ENCODE measurements at regions not wholly inside any gene's neighbourhood (a gene's known extent, or its start where the extent isn't known, plus 50 kb on each side); places are given as distances from the start of the nearest gene placed in this dataset.
"Not testable (repeated sequence)": the region's sequence is repeated elsewhere in the genome, so short reads cannot be mapped to it uniquely, and the experiment has no call there.

DNA sequence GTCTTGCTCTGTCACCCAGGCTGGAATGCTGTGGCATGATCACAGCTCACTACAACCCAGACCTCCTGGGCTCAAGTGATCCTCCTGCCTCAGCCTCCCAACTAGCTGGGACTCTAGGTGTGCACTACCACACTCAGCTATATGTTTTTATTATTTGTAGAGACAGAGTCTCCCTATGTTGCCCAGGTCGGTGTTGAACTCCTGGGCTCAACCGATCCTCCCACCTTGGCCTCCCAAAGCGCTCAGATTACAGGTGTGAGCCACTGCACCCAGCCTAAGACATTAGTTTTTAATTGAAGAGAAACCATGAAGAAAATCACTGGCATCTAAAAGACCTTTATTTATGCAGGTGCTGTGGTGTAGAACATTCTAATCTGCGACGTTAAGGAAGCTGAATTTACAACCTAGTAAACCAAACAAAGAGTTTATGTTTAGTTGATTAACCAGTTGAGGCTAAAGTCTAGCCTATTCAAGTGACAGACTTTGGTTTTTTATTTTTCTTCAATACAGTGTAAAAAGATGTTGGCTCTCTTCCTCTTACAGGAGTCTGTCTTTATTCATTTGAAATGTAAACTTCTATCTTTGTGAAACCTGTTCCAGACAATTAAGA lies 52.5 kb upstream of the NBL1 start:
- no peak for DNase-seq (ENCODE audit: low read depth in 2 of 2)

DNA sequence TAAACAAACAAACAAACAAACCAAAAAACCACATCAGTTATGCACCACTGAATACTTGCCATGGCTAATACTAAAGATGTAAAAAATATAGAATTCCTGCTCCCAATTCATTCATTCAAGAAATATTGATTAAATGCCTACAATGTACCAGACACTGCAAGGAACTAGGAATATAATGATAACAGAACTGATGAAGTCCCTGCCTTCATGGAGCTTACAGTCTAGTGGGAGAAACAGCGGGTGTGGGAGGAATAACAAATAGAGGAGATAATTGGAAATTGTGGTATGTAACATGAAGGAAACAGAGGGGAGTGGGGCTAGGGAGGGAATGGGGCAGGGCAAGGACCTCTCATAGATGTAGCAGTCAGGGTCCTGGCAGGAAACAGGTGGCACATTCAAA lies 58.6 kb upstream of the NBL1 start:
- no peak for DNase-seq (ENCODE audit: low read depth in 2 of 2)

DNA sequence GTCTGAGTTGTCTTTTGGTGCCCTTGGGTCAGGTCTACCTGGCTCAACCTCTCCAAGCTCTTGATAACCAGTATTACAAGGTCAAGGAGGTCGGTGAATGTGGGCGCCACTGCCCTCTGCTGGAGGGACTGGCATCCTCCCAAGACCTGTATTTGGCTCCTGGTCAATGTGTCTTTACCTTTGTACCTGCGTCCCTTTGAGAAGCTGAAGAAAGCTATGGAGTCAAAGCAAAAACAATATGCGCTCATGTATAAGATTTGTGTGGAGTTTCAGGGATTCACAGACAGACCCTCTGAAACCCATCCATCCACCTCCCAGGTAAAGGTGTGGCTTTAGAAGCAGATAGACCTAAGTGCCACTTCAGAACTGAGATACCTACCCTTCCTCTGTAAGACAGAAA lies 61.8 kb upstream of the NBL1 start:
- peak; percentile 52 to 60 for DNase-seq (ENCODE audit: low read depth in 2 of 2)

DNA sequence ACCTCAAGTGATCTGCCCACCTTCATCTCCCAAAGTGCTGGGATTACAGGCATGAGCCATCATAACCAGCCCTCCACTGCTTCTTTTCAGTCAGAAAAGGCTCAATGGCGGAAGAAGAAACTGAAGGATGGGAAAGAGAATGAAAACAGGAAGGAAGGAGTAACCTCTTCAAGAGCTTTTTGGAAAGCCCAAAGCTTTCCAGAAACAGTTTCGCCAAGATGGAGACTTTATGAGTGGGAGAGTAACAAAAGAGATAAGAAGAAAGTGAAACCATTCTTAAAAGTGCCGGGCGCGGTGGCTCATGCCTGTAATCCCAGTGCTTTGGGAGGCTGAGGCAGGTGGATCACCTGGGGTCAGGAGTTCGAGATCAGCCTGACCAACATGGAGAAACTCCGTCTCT lies 62.7 kb upstream of the NBL1 start:
- no peak for DNase-seq (ENCODE audit: low read depth in 2 of 2)

DNA sequence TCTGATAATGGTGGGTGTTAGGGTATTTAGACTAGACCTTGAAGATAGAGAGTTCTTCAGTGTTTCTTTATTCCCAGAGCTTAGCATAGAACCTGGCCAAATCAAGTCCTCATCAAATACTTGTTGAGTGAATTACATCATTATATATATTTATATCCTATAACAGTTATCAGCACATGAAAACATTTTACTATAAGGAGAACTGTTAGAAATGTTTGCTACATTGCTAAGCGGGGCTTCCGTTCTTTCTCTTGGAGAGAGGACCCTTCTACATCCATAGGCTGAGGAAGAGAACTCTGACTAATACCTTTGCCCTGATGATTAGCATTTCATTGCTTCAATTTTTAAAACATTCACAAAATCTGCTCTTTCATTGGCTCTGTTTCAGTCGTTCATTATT lies 66.5 kb upstream of the NBL1 start:
- DNase-seq (ENCODE audit: low read depth in 2 of 2), result no peak

DNA sequence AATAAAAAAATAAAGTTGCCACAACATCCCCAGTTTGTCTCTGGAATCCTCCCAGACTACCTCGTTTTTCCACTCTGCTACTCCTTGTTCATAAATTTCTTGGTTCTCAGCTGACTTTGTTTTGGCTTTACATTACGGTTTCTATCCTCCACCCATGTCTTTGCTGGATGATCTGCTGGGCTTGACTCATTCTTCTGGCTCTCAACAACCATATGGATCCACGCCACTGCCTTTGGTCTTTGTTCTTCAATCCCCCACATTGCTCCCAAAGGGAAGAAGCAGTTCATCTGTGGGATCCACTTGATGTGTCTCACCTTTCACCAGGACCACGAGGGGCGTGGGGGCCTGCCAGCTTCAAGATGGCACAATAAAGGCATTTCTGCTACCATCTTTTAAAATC lies 67.1 kb upstream of the NBL1 start:
- DNase-seq (ENCODE audit: low read depth in 2 of 2), result no peak

DNA sequence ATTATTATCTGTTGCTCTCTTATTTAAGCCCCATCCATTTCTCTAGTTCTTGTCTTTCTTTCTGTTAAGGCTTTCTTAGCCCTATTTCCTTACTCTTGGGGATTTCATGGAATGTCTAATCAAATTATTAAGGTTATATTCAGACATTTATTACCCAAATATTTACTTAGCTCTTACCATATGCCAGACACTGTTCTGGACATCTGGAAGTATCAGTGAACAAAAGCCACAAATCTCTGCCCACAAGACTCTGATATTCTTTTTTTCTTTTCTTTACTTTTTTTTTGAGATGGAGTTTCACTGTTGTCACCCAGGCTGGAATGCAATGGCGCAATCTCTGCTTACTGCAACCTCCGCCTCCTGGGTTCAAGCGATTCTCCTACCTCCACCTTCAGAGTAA lies 74.3 kb upstream of the NBL1 start:
- no peak for DNase-seq (ENCODE audit: low read depth in 2 of 2)

DNA sequence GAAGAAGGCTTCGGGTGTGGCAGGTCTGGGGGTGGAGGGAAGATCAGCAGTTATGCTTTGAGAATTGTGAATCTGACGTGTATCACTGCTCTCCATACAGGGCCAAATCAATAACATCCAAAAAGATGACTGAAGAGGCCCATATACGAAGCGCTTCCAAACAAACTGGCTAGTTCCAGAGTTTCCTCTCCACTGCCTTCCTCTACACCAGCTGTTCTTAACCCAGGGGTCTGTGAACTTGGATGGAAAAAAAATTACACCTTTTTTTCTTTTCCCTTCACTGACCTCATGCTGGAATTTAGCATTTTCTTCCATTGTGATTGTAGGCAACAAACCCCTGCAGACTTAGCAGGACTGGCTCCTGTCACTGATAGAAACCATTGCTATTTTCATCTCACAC lies 77.1 kb upstream of the NBL1 start:
- DNase-seq (ENCODE audit: low read depth in 2 of 2), result no peak

DNA sequence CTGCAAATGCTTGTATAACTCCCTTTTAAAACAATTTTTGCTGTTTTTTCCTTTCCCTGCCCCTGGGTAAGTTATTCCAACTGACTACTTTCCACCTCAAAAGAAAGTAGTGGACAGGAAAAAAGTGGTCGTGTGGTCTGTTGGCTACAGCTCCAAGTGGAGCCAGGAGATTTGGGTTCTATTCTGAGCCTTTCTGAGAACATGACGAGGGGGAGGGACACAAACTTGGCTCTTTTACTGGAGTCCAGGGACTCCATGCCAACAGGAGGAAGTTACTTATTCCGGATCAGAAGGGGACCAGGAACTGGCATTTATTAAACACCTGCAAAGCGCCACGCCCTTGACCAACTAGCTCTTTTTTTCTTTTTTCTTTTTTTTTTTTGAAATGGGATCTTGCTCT lies 79.0 kb upstream of the CAPZB start:
- no peak for DNase-seq (ENCODE audit: low read depth in 2 of 2)

DNA sequence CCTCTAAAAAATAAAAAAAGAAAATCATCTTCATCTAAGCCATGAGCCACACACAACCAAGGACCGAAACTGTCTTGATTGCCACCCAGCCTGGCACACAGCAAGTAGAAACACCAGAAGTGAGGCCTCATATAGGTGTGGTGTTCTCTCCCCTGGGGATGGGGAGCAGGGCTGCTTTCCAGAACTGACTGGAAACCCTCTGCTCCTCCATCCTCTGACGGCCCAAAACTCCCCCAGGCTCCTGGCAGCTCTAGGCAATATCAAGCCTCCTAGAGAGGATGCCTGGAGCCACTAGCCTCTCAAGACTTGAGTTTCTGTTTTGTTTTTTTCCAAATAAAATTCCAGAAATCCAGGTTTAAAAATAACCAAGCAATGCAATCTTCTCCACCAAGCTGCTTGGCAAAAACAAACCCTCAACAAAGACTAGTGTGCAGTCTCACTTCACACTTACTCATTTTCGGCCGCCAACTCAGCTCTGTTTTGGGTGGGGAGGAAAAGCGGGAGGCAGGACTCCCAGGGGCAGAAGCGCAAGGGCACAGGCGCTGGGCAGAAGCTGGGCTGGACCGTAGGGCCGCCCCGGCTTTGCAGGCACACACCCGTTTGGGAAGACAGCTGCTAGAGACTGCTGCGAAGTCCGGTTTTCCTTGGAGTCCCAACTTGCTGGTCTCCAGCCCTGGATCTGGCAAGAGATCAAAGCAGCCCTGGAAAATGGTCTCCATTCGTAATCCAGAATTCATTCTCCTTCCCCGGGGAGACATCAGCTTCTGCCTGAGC lies 78.2 kb upstream of the CAPZB start:
- no peak for DNase-seq (ENCODE audit: low read depth in 2 of 2)

DNA sequence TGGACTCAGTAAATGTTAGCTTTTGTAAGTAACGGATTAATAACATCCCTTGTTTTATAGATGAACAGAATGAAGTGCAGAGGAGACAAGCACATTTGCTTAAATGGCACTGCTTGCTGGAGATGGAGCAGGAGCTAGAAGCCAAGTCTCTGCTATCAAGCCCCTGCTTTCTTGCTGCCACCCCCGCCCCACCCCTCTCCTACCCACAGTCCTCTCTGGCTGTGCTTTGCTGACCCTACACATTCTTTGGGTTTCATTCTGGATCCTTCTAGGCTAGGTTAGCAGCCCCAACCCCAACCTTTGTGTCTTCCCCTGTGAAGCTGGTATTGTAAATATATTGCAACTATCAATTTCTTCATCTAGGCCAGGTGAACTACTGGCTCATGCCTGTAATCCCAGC lies 77.5 kb upstream of the CAPZB start:
- no peak for DNase-seq (ENCODE audit: low read depth in 2 of 2)

DNA sequence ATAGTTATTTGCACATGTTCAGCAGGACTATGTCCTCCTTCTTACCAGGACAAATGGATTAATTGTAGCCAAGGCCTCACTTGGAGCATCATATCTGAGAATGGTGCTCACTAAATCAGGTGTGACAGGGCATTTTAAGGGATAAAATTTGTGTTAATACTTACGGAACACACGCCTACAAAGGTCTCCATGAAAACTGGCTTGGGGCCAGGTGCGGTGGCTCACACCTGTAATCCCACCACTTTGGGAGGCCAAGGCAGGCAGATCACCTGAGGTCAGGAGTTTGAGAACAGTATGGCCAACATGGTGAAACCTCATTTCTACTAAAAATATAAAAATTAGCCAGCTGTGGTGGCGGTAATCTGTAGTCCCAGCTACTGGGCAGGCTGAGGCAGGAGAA lies 75.1 kb upstream of the CAPZB start:
- no peak for DNase-seq (ENCODE audit: low read depth in 2 of 2)

DNA sequence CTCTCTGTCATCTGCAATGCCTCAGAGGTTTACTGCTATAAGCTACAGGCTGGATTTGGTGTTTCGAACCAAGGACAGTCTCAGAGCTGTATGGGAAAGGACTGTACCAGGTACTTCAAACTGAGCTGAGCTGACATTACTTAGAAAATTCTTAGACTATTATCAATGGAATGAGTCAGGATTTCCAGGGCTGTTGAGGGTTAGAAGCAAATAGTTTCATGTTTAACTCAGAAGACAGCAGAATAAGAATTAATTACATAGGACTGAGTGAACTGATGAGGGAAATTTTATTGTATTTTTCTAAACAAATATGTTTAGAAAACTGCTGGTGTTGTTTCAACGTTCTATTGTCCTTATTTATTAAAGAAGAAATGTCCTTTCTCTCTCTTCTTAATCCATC lies 74.3 kb upstream of the CAPZB start:
- DNase-seq (ENCODE audit: low read depth in 2 of 2), result no peak

DNA sequence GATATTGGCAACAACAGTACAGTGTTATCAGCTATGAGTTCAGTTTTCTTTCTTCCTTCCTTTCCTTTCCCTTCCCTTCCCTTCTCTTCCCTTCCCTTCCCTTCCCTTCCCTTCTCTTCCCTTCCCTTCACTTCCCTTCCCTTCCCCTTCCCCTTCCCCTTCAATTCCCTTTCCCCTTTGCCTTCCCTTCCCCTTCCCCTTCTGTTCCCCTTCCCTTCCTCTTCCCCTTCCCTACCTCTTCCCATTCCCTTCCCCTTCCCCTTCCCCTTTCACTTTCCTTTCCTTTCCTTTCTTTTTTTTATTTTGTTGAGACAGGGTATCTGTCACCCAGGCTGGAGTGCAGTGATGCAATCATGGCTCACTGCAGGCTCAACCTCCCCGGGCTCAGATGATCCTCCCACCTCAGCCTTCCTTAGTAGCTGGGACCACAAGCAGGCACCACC lies 72.3 kb upstream of the CAPZB start:
- DNase-seq (ENCODE audit: low read depth in 2 of 2), result no peak

DNA sequence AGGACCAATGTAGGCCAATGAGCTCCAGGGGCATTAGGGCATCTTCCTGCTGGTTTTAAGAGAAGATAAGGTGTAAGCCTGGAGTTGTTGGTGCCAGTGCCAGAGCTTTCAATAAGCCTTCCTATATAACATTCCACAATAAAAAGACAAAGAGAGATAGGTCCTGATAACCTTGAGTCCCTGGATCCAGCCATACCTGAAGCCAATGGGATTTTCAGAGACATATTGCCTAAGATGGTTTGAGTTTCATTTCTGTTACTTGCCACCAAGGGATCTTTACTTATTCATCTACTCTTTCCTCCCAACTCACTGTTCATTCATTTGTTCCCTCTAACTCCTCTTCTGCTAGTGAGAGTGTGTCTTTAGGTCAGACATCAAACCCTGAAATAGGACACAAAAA lies 68.8 kb upstream of the CAPZB start:
- DNase-seq (ENCODE audit: low read depth in 2 of 2), result no peak

DNA sequence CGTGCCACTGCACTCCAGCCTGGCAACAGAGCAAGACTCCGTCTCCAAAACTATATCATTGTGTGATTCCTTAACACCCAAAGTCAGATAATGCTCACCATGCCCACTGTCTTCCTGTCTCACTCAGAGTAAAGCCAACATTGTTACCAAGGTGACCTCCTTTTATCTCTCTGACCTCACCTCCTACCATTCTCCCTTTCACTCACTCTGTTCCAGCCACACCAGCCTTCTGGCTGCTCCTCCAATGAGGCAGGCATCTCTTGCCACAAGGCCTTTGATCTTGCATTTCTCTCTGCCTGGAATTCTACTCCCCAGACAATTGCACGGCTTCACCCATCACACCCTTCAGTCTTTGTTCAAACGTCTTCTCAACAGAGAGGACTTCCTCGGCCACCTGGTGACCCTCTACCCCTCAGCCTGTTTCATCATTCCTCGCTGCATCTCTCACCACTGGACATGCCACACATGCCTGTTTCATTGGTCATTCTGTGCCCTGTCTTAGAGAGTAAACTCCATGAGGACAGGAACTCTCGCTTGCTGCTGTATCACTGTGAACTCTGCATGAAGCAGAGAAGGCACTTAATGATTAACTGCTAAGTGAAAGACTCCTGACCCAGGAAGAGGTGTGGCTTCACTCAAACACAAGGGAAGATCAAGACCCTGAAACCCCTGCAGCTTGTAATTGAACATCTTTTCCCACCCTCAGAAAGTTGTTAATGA lies 67.1 kb upstream of the CAPZB start:
- DNase-seq (ENCODE audit: low read depth in 2 of 2), result no peak

DNA sequence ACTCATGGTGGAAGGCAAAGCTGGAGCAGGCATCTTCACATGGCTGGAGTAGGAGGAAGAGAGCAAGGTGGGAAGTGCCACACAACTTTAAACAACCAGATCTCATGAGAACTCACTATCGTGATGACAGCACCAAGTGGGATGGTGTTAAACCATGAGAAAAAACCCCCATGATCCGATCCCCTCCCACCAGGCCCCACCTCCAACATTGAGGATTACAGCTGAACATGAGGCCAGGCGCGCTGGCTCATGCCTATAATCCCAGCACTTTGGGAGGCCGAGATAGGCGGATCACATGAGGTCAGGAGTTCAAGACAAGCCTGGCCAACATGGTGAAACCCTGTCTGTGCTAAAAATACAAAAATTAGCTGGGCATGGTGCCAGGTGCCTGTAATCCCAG lies 66.5 kb upstream of the CAPZB start:
- DNase-seq (ENCODE audit: low read depth in 2 of 2), result not testable (repeated sequence)

DNA sequence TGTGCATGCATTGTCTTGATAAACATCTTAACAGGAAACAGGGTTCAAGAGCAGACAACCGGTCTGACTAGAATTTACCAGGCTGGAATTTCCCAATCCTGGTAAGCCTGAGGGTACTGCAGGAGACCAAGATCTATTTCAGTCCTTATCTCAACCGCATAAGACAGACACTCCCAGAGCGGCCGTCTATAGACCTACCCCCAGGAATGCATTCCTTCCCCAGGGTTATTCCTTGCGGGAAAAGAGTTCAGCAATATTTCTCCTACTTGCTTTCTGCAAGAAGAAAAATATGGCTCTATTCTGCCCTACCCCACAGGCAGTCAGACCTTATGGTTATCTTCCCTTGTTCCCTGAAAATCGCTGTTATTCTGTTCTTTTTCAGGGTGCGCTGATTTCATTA lies 65.1 kb upstream of the CAPZB start:
- DNase-seq (ENCODE audit: low read depth in 2 of 2), result not testable (repeated sequence)

DNA sequence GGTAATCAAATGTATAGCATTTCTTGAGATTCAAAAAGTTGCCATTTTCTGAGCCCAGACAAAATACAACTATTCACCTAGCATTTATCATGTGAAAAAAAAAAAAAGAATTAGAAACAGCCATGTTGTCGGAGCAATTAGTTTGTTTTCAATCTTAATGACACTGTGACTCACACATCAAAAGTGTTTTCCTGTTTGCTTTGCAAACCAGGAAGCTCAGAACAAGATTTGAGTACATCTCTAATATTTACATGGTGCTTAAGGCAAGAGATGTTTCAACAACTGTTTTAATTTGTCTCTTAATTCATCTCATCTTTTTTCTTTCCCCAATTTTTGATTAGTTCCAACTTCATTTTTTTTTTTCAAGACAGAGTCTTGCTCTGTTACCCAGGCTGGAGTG lies 62.5 kb upstream of the CAPZB start:
- no peak for DNase-seq (ENCODE audit: low read depth in 2 of 2)

DNA sequence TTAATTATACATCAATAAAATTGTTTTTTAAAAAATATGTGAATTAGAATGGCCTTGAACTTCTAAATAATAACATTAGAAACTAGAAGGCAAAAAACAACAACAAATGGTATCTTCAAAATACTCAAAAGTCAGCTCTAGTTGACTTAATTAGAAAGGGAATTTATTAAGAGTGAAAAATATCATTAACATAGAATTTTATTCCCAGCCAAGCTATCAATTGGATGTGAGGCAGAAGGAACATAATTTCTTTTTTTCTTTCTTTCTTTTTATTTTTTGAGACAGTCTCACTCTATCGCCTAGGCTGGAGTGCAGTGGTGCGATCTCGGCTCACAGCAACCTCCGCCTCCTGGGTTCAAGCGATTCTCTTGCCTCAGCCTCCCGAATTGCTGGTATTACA lies 51.2 kb upstream of the CAPZB start:
- no peak for DNase-seq (ENCODE audit: low read depth in 2 of 2)

DNA sequence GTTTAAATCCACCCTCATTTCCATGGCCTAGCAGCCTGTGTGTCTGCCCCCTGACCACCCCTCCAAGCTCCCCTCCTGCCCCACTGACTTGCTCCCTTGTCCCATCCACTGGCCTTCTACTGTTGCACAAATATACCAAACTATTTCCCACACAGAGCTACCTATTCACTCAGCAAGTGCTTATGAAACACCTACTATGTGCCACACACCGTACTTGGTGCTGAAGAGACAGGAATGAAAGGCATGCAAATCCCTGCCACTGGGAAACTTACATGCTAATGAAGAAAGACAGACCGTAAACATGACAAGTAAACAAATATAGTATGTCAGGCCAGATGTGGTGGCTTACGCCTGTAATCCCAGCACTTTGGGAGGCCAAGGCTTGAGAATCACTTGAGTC lies 49.9 kb upstream of the CAPZB start:
- no peak for DNase-seq (ENCODE audit: low read depth in 2 of 2)
